ENCODE measurements at regions not wholly inside any gene's neighbourhood (a gene's known extent, or its start where the extent isn't known, plus 50 kb on each side); places are given as distances from the start of the nearest gene placed in this dataset.

- DNase-seq (ENCODE audit: low read depth, low spot score), result no peak
Observed at GRCh38 chr13:40410315-40410714, 256.1 kb downstream of the FOXO1 start.

DNA sequence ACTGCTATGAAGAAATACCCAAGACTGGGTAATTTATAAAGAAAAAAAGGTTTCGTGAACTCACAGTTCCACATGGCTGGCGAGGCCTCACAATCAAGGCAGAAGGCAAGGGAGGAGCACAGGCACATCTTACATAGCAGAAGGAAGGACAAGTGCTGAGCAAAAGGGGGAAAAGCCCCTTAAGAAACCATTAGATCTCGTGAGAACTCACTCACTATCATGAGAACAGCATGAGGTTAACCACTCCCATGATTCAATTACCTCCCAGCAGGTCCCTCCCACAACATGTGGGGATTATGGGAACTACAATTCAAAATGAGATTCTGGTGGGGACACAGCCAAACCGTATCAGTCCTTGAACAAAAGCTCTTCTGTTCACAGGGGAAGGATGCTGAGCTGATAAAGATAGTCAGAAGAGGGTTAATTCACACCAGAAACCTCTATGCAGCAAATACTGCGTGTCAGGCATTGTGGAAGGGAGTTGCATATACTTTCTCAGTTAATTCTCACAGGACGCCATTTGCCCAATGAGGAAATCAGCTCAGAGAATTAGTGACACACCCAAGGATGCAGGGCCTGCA is 246.2 kb downstream of the FOXO1 start:
- no peak for DNase-seq (ENCODE audit: low read depth, low spot score)

GRCh38 chr13:40422588-40423235 is 243.7 kb downstream of the FOXO1 start:
- DNase-seq (ENCODE audit: low read depth, low spot score), result no peak

DNA sequence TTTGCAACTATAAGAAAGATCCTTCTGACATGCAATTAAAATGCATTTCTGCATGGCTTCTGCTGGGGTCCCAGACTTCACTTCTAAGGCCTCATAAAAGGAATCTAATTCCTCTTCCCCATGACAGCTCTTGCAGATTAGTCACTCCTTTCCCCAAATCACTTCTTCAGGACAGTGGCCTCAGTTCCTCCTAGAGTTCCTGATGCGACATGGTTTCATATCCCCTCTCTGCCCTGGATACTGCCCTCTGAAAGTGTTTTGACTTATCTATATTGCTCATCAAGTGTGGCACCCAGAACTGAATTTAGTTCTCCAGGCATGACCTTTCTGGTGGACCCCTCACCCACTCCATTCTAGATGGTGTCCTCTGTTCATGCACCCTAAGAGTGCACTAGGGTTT is 238.1 kb downstream of the FOXO1 start:
- no peak for DNase-seq (ENCODE audit: low read depth, low spot score)

- DNase-seq (ENCODE audit: low read depth, low spot score), result no peak
Observed at GRCh38 chr13:40429706-40430545, 236.5 kb downstream of the FOXO1 start.

GRCh38 chr13:40432018-40432978 is 234.1 kb downstream of the FOXO1 start:
- no peak for DNase-seq (ENCODE audit: low read depth, low spot score)

DNA sequence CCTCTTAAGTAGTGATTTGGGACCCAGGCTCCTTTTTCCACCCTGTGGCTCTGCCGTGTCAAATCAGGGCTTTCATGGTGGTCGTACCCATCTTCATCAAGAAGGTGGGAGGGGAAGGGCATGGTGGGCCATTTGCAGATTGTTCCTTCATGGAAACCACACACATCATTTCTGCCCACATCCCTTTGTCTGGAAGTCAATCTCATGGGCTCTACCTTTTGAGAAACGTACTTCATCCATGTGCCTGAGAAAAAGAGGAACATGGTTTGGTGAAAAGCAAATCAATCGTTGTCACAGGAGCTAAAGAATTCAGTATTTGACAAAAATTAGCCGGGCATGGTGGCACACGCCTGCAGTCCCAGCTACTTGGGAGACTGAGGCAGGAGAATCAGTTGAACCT is 233.4 kb downstream of the FOXO1 start:
- DNase-seq (ENCODE audit: low read depth, low spot score), result no peak

GRCh38 chr13:40433577-40433976 is 232.9 kb downstream of the FOXO1 start:
- DNase-seq (ENCODE audit: low read depth, low spot score), result no peak

DNA sequence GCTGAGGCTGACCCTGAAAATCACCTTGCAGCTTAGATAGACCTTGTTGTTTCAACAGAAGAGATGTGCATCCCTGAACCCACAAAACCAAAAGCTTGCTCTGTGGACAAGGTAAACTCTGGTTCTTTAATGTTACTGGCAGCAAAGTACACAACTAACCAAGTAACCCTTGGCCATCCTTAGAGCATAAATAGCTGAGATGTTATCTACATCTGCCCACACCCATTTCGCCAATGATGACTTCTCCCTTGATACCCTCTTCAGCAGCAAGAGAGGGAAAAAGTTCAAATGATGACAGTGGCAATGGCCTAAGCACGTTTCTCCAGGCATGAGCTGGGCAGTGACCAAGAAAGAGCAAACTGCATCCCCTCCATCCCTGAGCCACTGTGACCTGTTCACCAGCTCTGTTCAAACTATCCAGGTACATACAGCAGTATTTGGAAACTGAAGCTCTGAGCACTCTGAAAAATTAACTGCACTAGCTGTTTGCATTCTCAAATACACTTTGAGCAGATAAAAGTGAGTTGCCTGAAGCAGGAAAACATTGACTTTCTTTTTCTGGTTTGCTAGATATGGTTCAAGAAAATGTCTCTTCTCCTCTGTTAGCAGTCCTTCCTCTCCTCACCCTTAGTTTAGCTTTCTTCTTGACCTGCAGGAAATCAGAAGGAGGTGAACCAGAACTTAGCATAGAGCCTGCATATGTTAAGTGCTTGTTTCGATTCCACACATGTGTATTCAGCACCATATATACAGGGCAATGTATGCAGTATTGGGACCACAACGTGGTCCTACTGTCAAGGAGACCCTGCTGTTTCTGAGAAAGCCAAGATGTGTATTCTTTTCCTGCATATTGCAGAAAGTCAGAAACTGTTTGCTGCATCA is 231.7 kb downstream of the FOXO1 start:
- no peak for DNase-seq (ENCODE audit: low read depth, low spot score)

DNA sequence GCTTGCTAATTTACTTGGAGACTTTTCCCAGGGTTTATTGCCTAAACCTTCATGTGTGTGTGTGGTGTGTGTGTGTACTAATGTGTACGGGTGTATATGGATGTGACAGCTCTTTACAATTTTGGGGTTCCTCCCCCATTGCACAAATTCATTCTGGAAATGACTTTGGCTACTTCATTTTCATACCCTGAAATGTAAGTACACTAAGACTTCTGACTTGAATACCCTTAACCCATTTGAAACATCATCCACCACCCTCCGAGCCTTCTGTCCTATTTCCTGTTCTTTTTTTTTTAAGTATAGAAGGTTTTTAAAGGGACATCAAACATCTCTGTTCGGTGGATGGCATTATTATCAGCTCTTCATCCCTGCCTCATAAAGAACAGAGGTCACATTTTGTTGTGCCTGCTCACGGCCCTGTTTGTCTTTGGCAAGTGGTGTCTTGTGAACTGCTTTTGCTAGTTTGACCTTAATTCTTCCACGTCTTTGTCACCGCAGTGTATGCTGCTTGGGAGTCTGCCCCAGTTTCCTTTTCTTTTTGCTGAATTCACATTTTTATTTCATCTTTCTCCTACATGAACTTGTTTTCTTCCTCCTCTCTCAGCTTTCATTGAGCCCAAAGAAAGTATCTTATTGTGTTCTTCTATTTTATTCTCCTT is 228.3 kb downstream of the FOXO1 start:
- DNase-seq (ENCODE audit: low read depth, low spot score), result no peak

DNA sequence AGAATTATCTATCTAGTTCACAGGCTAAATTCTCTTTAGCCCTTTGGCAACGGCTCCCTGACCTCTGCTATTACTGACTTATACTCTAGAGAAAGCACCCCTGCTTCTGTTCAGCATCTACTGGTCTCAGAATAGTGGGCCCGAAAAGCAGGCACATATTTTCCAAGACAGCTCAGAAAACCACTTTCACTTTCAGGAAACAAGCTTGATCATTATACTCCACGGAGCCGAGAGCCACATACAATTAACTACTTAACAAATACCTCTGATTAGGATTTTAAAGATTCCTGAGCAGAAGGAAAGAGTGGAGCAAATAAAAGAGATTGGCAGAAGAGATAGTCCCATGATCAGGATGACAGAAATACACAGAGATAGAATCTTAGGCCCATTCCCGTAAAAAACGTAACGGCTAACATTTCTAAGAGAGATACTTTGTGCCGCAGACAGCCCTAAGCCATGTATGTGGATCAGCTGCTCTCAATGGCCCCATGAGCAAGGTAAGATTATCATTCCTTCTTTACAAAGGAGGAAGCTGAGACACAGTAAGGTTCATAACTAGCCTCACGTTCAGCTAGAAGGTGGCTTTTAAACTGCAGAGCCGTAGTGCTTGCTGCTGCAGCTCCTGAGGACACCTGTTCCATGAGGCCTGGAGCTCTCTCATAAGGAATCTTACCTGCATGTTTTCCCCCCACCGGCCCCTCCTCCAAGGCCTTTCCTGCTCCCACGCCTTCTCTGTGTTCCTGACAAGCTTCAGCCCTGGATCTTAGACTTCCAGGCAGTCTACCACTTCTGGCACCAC is 227.2 kb downstream of the FOXO1 start:
- no peak for DNase-seq (ENCODE audit: low read depth, low spot score)

- DNase-seq (ENCODE audit: low read depth, low spot score), result no peak
Observed at GRCh38 chr13:40439928-40440327, 226.5 kb downstream of the FOXO1 start.

- DNase-seq (ENCODE audit: low read depth, low spot score), result no peak
Observed at GRCh38 chr13:40440990-40441820, 225.2 kb downstream of the FOXO1 start.

DNA sequence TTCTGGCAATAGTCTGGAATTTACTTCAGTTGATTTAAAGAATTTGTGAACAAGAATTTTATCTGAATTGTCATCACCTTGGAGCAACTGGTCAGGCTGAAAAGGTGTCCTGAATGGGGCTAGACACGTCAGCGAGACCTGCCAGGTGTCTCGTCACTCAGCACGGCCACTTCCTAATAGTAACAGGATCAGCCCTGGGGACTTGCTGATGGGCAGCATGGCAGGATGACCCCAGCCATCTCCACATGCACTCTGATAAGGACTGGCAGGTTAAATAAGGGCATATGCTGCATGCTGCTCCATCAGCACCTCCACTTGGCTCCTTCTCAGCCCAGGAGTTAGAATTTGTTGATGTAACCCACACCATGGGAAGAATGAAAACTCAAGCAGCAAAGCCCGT is 224.2 kb downstream of the FOXO1 start:
- DNase-seq (ENCODE audit: low read depth, low spot score), result no peak

DNA sequence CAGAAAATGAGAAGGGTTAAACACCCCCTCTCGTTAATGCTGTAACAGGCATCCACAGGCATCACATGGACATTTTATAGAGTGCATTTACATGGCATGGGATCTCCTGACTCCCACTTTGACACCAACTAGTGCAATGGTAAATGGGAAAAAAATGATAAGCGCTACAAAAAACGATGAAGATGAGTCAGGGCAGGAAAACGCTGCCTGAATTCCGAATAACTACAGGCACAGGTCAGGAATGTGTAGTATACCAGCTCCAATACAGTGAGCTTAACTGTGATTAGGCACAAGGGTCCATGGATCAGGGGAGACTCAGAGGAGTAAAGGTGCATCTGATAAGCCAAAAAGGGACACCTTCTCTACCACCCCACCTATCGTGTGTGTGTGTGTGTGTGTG is 223.6 kb downstream of the FOXO1 start:
- DNase-seq (ENCODE audit: low read depth, low spot score), result no peak

DNA sequence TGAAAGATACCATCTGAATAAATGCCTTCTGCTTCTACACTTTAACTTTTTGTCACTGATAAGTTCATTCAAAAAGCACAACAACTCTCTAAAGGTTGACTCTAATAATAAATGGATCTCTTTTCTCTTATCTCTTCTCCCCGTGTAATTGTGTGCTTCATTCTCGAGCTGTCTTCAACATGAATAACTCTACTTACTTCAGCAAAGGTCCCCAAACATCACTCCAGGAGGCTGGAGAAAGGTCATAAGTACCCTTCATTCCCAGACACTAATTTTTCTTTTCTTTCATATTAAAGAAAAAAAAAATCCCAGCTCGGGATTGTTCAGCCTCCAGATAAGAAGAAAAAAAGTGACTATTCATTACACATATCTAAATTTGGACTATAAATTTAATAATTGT is 222.2 kb downstream of the FOXO1 start:
- no peak for DNase-seq (ENCODE audit: low read depth, low spot score)

GRCh38 chr13:40445557-40445990 is 220.9 kb downstream of the FOXO1 start:
- DNase-seq (ENCODE audit: low read depth, low spot score), result no peak

DNA sequence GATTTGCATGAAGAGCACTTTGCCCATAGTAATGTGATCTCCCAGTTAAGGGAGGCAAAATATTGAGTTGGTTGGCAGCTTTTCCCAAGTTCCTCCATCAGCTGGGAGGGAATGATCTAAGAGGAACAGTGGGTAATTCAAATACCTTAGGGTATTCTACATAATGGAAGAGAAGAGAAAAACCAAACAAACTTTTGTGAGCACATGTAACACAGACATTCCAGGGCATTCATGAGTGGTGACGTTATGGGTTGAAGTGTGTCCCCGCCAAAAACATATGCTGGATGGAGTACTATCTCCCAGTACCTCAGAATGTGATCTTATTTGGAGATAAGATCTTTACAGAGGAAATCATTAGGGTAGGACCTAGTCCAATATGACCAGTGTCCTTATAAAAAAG is 220.1 kb downstream of the FOXO1 start:
- no peak for DNase-seq (ENCODE audit: low read depth, low spot score)
